ENCODE measurements at regions not wholly inside any gene's neighbourhood (a gene's known extent, or its start where the extent isn't known, plus 50 kb on each side); places are given as distances from the start of the nearest gene placed in this dataset.
"Not testable (repeated sequence)": the region's sequence is repeated elsewhere in the genome, so short reads cannot be mapped to it uniquely, and the experiment has no call there.

DNA sequence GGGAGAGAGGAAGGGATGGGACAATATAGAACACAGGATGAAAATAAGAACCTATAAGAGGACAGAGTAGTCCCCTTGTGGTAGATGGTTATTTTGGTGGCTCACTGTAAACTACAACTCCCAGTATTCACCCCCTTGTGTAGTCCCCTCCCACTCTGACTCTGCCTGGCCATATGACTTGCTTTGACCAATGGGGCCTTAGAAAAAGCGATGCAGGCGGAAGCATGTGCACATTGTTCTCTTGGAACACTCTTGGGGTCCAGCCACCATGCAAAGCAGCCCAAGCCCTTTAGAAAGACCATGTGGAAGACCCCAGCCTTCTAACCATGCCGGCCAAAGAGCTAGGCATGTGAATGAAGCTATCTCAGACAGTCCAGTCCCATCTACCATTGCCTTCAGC lies 415.0 kb downstream of the BCOR start:
- H3K4me3 ChIP-seq (ENCODE audit: low read length), result no peak overlapping the region
- H3K27me3 ChIP-seq (replicated peaks; ENCODE audit: control insufficient read depth, insufficient read depth, low read length), result peaks cover 26% of the 10 kb centered on the region
- H3K9ac ChIP-seq (ENCODE audit: low read length), result no peak overlapping the region
- H3K36me3 ChIP-seq (ENCODE audit: control insufficient read depth, insufficient read depth, low read length, severe bottlenecking), result no peaks in the 10 kb centered on the region
- H3K9me3 ChIP-seq (ENCODE audit: control insufficient read depth, low read length), result peaks cover 12% of the 10 kb centered on the region
- DNase-seq (ENCODE audit: low read depth), result no peak
- H3K4me1 ChIP-seq (ENCODE audit: control insufficient read depth, insufficient read depth, low read length), result no peaks in the 10 kb centered on the region

GRCh38 chrX:39688219-39688575 lies 409.6 kb downstream of the BCOR start:
- no peaks in the 10 kb centered on the region for H3K36me3 ChIP-seq (ENCODE audit: control insufficient read depth, insufficient read depth, low read length, severe bottlenecking)
- peak overlapping the region; percentile 62 for H3K4me3 ChIP-seq (ENCODE audit: low read length)
- no peaks in the 10 kb centered on the region for H3K4me1 ChIP-seq (ENCODE audit: control insufficient read depth, insufficient read depth, low read length)
- H3K9me3 ChIP-seq (ENCODE audit: control insufficient read depth, low read length), result peaks cover 6% of the 10 kb centered on the region
- no peak for DNase-seq (ENCODE audit: low read depth)
- H3K27me3 ChIP-seq (replicated peaks; ENCODE audit: control insufficient read depth, insufficient read depth, low read length), result peaks cover 61% of the 10 kb centered on the region
- no peak overlapping the region for H3K9ac ChIP-seq (ENCODE audit: low read length)

- no peaks in the 10 kb centered on the region for H3K36me3 ChIP-seq (ENCODE audit: control insufficient read depth, insufficient read depth, low read length, severe bottlenecking)
- no peak overlapping the region for H3K9ac ChIP-seq (ENCODE audit: low read length)
- H3K4me1 ChIP-seq (ENCODE audit: control insufficient read depth, insufficient read depth, low read length), result no peaks in the 10 kb centered on the region
- H3K9me3 ChIP-seq (ENCODE audit: control insufficient read depth, low read length), result peaks cover under 1% of the 10 kb centered on the region
- H3K27me3 ChIP-seq (replicated peaks; ENCODE audit: control insufficient read depth, insufficient read depth, low read length), result peaks cover 61% of the 10 kb centered on the region
- DNase-seq (ENCODE audit: low read depth), result peak; percentile 70
- H3K4me3 ChIP-seq (ENCODE audit: low read length), result peak overlapping the region; percentile 62
Measured at GRCh38 chrX:39688576-39689375, 409.0 kb downstream of the BCOR start.

- no peaks in the 10 kb centered on the region for H3K36me3 ChIP-seq (ENCODE audit: control insufficient read depth, insufficient read depth, low read length, severe bottlenecking)
- peaks cover 2% of the 10 kb centered on the region for H3K9me3 ChIP-seq (ENCODE audit: control insufficient read depth, low read length)
- no peak overlapping the region for H3K9ac ChIP-seq (ENCODE audit: low read length)
- peaks cover 61% of the 10 kb centered on the region for H3K27me3 ChIP-seq (replicated peaks; ENCODE audit: control insufficient read depth, insufficient read depth, low read length)
- H3K4me3 ChIP-seq (ENCODE audit: low read length), result peak overlapping the region; percentile 62
- H3K4me1 ChIP-seq (ENCODE audit: control insufficient read depth, insufficient read depth, low read length), result no peaks in the 10 kb centered on the region
- no peak for DNase-seq (ENCODE audit: low read depth)
Measured at GRCh38 chrX:39689376-39690104, 408.2 kb downstream of the BCOR start.

DNA sequence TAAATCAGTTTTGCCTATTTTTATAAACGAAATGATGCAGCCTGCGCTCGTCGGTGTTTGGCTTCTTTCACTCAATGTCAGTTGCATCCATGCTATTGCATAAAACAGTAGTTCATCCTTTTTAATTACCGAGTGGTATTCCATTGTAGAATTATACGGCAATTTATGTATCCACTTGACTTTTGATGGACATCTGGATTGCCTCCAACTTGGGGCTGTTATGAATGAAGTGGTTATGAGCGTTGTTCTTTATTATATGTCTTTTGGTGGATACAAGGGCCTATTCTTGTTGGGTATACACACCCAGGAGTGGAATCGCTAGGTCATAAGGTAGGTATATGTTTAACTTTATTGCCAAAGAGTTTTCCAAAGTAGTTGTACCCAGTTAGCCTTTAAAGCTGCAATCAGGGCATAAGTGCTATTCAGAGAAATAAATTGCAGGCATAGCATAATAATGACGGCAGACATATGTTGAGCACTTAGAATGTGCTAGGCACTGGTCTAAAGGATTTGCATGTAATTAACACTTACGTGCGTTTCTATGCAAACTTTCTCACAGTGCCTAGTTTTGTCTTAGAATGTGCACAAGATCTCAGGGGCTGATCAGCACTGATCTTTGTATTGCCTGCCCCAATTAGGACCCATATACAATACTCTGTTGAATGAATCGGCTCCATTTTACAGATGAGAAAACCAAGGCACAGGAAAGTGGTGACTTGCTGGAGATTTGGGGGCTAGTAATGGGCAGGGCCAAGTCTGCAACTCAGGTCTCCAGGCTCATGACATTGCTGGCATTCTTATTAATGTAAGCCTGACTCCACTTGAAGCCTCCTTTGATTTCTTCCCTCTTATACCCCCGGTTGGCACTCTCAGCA lies 407.0 kb downstream of the BCOR start:
- Histone ChIP-seq H3K9ac (ENCODE audit: low read length) (no peak overlapping the region), H3K4me1 (ENCODE audit: control insufficient read depth, insufficient read depth, low read length) (no peaks in the 10 kb centered on the region), H3K27me3 (replicated peaks; ENCODE audit: control insufficient read depth, insufficient read depth, low read length) (peaks cover 56% of the 10 kb centered on the region), H3K36me3 (ENCODE audit: control insufficient read depth, insufficient read depth, low read length, severe bottlenecking) (no peaks in the 10 kb centered on the region), H3K4me3 (ENCODE audit: low read length) (no peak overlapping the region), H3K9me3 (ENCODE audit: control insufficient read depth, low read length) (peaks cover 5% of the 10 kb centered on the region)
- DNase-seq (ENCODE audit: low read depth), result no peak

- Histone ChIP-seq H3K4me3 (ENCODE audit: low read length) (no peak overlapping the region), H3K27me3 (replicated peaks; ENCODE audit: control insufficient read depth, insufficient read depth, low read length) (peaks cover 51% of the 10 kb centered on the region), H3K9ac (ENCODE audit: low read length) (no peak overlapping the region), H3K9me3 (ENCODE audit: control insufficient read depth, low read length) (peaks cover 14% of the 10 kb centered on the region), H3K4me1 (ENCODE audit: control insufficient read depth, insufficient read depth, low read length) (no peaks in the 10 kb centered on the region), H3K36me3 (ENCODE audit: control insufficient read depth, insufficient read depth, low read length, severe bottlenecking) (no peaks in the 10 kb centered on the region)
- DNase-seq (ENCODE audit: low read depth), result no peak
Measured at GRCh38 chrX:39691724-39692123, 406.0 kb downstream of the BCOR start.

- DNase-seq (ENCODE audit: low read depth), result no peak
- H3K4me1 ChIP-seq (ENCODE audit: control insufficient read depth, insufficient read depth, low read length), result no peaks in the 10 kb centered on the region
- H3K9me3 ChIP-seq (ENCODE audit: control insufficient read depth, low read length), result peaks cover 24% of the 10 kb centered on the region
- no peak overlapping the region for H3K4me3 ChIP-seq (ENCODE audit: low read length)
- peaks cover 49% of the 10 kb centered on the region for H3K27me3 ChIP-seq (replicated peaks; ENCODE audit: control insufficient read depth, insufficient read depth, low read length)
- no peak overlapping the region for H3K9ac ChIP-seq (ENCODE audit: low read length)
- H3K36me3 ChIP-seq (ENCODE audit: control insufficient read depth, insufficient read depth, low read length, severe bottlenecking), result no peaks in the 10 kb centered on the region
Measured at GRCh38 chrX:39692796-39693195, 405.0 kb downstream of the BCOR start.

DNA sequence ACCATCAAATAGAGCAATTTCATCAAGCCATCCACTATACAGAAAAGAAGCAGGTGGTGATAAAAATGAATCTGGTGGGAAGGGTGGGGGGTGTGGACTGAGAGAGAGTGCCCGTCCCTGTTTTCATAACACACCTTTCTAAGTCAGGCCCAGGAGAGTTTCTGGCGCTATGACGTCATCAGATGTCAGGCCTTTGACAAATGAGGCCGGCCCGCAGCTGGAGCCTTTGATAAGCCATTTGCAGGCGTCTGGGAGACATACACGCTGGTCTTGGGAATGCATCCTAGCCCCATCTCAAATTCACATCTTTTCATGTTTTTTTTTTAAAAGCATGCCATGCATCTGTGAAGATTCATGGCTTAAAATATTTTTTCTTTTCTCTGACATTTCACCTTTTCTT lies 404.5 kb downstream of the BCOR start:
- no peak for DNase-seq (ENCODE audit: low read depth)
- no peak overlapping the region for H3K9ac ChIP-seq (ENCODE audit: low read length)

GRCh38 chrX:39702636-39703035 lies 395.1 kb downstream of the BCOR start:
- H3K36me3 ChIP-seq (ENCODE audit: control insufficient read depth, insufficient read depth, low read length, severe bottlenecking); DNase-seq (ENCODE audit: low read depth); H3K9ac ChIP-seq (ENCODE audit: low read length); H3K4me1 ChIP-seq (ENCODE audit: control insufficient read depth, insufficient read depth, low read length); H3K4me3 ChIP-seq (ENCODE audit: low read length): not testable (repeated sequence)
- Histone ChIP-seq H3K27me3 (replicated peaks; ENCODE audit: control insufficient read depth, insufficient read depth, low read length) (peaks cover 40% of the 10 kb centered on the region), H3K9me3 (ENCODE audit: control insufficient read depth, low read length) (peaks cover 16% of the 10 kb centered on the region)

More for the DNA sequence above, 404.5 kb downstream of the BCOR start:
- Histone ChIP-seq H3K9me3 (ENCODE audit: control insufficient read depth, low read length) (peaks cover 26% of the 10 kb centered on the region), H3K4me3 (ENCODE audit: low read length) (no peak overlapping the region), H3K36me3 (ENCODE audit: control insufficient read depth, insufficient read depth, low read length, severe bottlenecking) (no peaks in the 10 kb centered on the region), H3K4me1 (ENCODE audit: control insufficient read depth, insufficient read depth, low read length) (no peaks in the 10 kb centered on the region), H3K27me3 (replicated peaks; ENCODE audit: control insufficient read depth, insufficient read depth, low read length) (peaks cover 49% of the 10 kb centered on the region)

GRCh38 chrX:39703307-39703706 lies 394.5 kb downstream of the BCOR start:
- Histone ChIP-seq H3K9me3 (ENCODE audit: control insufficient read depth, low read length) (peaks cover 13% of the 10 kb centered on the region), H3K27me3 (replicated peaks; ENCODE audit: control insufficient read depth, insufficient read depth, low read length) (peaks cover 34% of the 10 kb centered on the region), H3K4me3 (ENCODE audit: low read length) (no peak overlapping the region), H3K4me1 (ENCODE audit: control insufficient read depth, insufficient read depth, low read length) (no peaks in the 10 kb centered on the region), H3K9ac (ENCODE audit: low read length) (no peak overlapping the region), H3K36me3 (ENCODE audit: control insufficient read depth, insufficient read depth, low read length, severe bottlenecking) (no peaks in the 10 kb centered on the region)
- no peak for DNase-seq (ENCODE audit: low read depth)

GRCh38 chrX:39704590-39704989 lies 393.2 kb downstream of the BCOR start:
- Histone ChIP-seq H3K27me3 (replicated peaks; ENCODE audit: control insufficient read depth, insufficient read depth, low read length) (peaks cover 30% of the 10 kb centered on the region), H3K4me1 (ENCODE audit: control insufficient read depth, insufficient read depth, low read length) (no peaks in the 10 kb centered on the region), H3K36me3 (ENCODE audit: control insufficient read depth, insufficient read depth, low read length, severe bottlenecking) (no peaks in the 10 kb centered on the region), H3K4me3 (ENCODE audit: low read length) (no peak overlapping the region), H3K9me3 (ENCODE audit: control insufficient read depth, low read length) (peaks cover 14% of the 10 kb centered on the region), H3K9ac (ENCODE audit: low read length) (no peak overlapping the region)
- no peak for DNase-seq (ENCODE audit: low read depth)
